DND-41 (cell line): ENCODE measurements at regions not wholly inside any gene's neighbourhood (a gene's known extent, or its start where the extent isn't known, plus 50 kb on each side); places are given as distances from the start of the nearest gene placed in this dataset.

Source experiments
- CTCF ChIP-seq: IDR thresholded peaks from 2 replicates; pipeline ENCODE4 v1.5.1; 2012; ENCODE audit warnings: borderline replicate concordance, low read length, moderate library complexity, mild to moderate bottlenecking; ENCODE audit not compliant: poor library complexity, severe bottlenecking; ENCODE audit errors: extremely low read depth
- EZH2 ChIP-seq: IDR thresholded peaks from 3 replicates; pipeline ENCODE4 v1.6.1; 2012; ENCODE audit warnings: borderline replicate concordance, low read depth, mild to moderate bottlenecking, moderate library complexity, low read length, inconsistent platforms; ENCODE audit not compliant: severe bottlenecking

- no peak for TF ChIP-seq CTCF
- no peak for TF ChIP-seq EZH2
These were observed 459.2 kb upstream of the RGMB start for GRCh38 chr5:98314292-98314691.
